ENCODE measurements at regions not wholly inside any gene's neighbourhood (a gene's known extent, or its start where the extent isn't known, plus 50 kb on each side); places are given as distances from the start of the nearest gene placed in this dataset.

DNA sequence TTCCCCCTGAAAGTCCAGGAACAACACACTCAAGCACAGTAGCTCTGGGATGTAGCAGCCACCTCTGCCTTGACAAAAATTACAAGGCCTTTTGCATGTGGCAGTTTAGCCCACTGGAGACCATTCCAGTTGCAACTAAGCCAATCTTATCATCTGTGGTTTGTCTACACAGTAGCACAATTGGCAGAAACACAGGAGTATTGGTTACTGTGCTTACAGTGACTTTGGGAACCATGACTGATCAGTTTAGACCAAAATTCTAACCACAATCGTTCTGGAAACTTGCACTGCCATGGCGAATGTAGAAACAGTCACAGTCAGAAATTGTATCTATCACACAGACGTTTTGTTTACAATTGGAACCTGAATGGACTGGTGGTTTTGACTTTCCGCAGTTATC is 403.7 kb upstream of the MEIS1 start:
- TF ChIP-seq, protein P1, sequence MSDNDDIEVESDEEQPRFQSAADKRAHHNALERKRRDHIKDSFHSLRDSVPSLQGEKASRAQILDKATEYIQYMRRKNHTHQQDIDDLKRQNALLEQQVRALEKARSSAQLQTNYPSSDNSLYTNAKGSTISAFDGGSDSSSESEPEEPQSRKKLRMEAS (IDR thresholded peaks at IDR 0.05; ENCODE audit: low read depth), result no peak
- TF ChIP-seq ELF1 (IDR thresholded peaks at IDR 0.05), result no peak
- TF ChIP-seq POLR2AphosphoS5 (IDR thresholded peaks at IDR 0.05; ENCODE audit: low read depth, low read length), result no peak
- TF ChIP-seq, protein P2, sequence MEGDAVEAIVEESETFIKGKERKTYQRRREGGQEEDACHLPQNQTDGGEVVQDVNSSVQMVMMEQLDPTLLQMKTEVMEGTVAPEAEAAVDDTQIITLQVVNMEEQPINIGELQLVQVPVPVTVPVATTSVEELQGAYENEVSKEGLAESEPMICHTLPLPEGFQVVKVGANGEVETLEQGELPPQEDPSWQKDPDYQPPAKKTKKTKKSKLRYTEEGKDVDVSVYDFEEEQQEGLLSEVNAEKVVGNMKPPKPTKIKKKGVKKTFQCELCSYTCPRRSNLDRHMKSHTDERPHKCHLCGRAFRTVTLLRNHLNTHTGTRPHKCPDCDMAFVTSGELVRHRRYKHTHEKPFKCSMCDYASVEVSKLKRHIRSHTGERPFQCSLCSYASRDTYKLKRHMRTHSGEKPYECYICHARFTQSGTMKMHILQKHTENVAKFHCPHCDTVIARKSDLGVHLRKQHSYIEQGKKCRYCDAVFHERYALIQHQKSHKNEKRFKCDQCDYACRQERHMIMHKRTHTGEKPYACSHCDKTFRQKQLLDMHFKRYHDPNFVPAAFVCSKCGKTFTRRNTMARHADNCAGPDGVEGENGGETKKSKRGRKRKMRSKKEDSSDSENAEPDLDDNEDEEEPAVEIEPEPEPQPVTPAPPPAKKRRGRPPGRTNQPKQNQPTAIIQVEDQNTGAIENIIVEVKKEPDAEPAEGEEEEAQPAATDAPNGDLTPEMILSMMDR (IDR thresholded peaks at IDR 0.05), result no peak
- TF ChIP-seq MXI1 (IDR thresholded peaks at IDR 0.05; ENCODE audit: low read depth, low read length), result no peak
- no peak for TF ChIP-seq RXRA (IDR thresholded peaks at IDR 0.05; ENCODE audit: borderline replicate concordance, low read depth)
- no peak for TF ChIP-seq EP300 (IDR thresholded peaks at IDR 0.05; ENCODE audit: borderline replicate concordance in 1 of 2, low read depth in 1 of 2, low read length in 1 of 2)
- TF ChIP-seq JUND (IDR thresholded peaks at IDR 0.05), result no peak
- TF ChIP-seq SMC3 (IDR thresholded peaks at IDR 0.05; ENCODE audit: low read depth, low read length), result no peak
